Lung microvascular endothelial cell (primary cell): ENCODE measurements at regions not wholly inside any gene's neighbourhood (a gene's known extent, or its start where the extent isn't known, plus 50 kb on each side); places are given as distances from the start of the nearest gene placed in this dataset.
"Not testable (repeated sequence)": the region's sequence is repeated elsewhere in the genome, so short reads cannot be mapped to it uniquely, and the experiment has no call there.

Experiments
- DNase-seq, 2 donors: peaks; one replicate each; pipeline versions ENCODE4 v3.0.0 to v3.0.0-alpha.2; 2010; ENCODE audit warnings: low read depth in 2 of 2

DNA sequence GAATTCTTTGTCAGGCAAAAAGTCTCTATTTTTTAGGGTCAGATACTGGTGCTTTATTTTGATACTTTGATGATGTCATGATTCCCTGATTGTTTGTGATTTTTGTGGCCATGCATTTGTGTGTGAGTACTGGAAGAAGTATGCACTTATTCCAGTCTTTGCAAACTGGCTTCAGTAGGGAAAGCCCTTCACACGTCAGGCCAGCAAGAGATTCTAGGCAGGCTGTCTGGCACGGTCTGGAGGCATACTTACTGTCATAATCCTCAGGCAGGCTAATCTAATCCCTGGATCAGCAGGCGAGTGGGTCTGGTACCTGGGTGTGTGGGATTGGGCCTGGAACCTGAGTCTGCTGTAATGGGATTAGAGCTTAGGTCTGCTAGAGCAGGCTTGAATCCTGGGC, 391.8 kb upstream of the MMS22L start:
- DNase-seq, result no peak

DNA sequence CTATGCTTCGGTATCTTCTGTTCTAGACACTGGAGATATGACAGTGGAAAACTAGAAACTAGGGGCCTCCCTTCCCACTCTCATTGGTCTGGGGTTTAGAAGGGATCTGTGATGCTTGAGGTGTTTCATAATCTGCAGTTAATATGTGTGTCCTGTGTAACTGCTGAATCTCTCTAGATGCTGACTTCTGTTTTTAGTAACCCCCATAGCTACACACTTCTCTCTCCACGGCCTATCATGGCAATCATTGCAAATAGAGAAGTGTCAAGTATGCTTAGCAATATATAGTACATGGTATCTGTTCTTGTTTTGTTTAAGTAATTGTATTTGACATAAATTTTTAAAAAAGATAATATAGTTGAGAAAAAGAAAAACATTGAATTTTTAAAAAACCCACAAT, 394.6 kb upstream of the MMS22L start:
- no peak for DNase-seq

DNA sequence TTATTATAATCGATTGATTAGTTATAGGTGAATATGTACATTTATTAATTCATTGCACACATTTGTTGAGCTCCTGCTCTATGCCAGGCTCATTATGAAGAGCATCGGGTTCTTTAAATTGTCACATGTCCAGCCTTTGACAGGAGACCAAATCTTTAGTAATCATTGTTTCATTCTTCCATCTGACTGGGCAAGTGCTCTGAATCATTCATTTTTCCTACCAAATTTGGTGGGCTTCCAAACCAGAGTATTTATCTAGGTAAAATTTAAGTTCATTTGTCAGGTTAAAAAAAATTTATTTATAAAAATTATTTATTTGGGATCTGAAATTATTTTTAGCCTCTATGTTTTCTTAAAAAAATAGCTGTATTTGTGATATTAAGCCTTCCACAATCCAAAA, 404.9 kb upstream of the MMS22L start:
- DNase-seq, result no peak

DNA sequence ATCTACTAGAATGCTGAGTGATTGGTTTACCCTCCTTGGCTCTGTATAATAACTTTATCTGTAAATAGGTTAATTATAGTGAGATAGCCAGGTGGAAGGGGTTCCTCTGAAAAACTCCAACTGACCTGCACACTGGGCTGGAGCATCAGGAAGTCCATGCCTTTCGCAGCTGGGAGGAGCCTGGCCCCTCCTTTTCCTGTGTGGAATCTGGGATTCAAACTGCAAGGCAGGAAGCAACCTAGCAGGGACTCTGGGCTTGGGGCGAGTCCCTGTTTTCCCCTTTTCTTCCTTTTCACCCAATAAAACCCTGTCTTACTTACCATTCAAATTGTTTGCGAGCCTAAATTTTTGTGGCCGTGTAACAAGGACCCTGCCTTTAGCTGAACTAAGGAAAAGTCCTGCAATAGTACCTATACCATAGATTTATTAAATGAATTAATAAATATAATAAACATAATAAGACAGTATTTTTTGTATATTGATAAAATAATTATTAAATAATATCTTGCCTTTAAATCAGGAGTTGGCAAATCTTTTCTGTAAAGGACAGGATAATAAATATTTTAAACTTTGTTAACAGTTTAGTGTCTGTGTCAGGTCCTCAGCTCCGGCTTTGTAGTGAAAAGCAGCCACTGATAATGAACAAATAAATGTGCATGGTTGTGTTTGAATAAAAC, 406.2 kb upstream of the MMS22L start:
- DNase-seq, result no peak

DNA sequence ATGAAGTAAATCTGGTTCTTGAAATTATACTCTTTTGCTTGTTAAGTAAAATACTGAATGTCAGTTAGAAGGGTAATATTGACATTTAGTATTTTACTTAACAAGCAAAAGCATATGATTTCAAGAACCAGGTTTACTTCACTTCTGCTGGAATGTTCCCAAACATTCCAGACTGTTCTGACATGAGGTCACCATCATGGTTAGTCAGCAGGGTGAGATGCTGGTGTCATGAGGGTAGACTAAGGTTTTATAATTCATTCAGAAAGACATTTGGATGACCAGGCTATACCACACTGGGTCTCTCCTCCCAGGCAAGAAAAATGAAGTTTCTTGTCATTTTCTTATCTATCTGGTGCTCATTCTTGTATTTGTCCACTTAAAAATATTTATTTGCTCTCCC, 414.4 kb upstream of the MMS22L start:
- peak in 1 of 2 donors; percentile 13 for DNase-seq

DNA sequence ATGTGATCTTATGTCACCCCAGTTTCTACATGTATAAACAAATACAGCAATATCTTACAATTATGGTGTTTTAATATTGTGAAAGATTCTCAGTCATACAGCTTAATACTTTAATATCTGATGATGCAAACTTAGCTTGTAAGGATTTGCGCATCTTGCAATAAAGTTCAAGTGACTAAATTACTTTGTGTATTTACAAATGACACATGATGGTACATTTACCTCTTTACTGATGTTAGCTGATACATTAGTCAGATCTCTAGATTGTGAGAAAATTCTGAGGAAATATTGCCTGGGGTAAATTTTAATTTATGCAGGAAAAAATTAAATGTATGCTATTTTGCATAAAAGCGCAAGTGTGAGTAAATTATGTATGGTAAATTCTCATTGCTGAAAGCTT, 418.8 kb upstream of the MMS22L start:
- DNase-seq, result no peak

DNA sequence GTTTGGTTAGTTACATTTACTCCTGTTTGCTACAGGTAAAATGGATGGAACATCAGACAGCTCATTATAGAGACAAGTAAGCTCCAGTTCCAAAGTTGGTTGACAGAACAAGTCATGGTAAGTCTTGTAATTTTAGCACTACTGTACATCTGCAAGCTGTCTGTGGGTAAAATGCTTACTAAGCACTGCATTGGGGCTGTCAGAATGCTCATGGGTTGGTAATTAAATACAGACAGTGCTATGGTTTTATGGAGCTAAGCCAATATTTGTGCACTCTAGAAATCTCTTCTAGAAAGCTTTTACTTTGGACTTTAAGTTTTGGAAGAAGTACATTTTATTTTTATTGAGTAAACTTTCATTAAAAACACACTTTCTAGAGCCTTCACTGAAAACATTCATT, 419.2 kb upstream of the MMS22L start:
- no peak for DNase-seq

DNA sequence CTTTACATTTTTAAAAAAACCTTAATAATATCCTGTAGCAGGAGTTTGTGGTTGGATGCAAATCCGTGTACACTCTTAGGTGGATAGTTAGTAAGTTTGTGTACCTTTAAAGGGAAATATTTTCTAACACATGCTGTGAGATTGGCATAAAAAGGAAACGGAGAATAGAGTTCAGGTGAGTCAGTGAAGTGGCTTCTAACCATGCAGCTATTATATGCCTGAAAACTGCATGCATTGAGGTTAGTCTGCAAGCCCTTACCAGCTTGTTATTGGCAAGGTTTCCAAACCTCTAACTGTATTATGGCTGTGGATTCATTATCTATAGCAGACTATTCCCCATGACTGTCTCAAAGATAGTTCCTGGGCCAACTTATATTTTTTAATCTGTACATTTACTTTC, 420.6 kb upstream of the MMS22L start:
- DNase-seq, result no peak

DNA sequence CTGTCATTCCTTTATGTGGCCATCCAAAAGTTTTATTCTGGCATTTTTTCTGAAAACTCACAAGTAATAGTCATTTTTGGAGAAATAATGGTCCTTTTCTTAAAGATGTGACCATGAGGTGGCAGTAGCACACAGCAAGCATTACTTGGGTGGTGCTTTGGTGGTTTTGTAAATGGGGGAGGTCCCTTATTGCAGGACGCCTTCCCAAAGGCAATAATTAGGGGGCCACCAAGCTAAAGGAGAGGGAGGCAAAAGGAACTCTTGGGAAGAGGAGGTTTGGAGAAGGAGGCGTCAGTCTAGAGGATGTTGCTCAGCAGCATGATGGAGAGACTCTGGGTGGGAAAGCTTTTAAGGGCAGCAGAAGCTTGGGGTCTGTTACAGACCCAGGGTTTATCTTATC, 422.6 kb upstream of the MMS22L start:
- DNase-seq, result peak in 1 of 2 donors; percentile 7

DNA sequence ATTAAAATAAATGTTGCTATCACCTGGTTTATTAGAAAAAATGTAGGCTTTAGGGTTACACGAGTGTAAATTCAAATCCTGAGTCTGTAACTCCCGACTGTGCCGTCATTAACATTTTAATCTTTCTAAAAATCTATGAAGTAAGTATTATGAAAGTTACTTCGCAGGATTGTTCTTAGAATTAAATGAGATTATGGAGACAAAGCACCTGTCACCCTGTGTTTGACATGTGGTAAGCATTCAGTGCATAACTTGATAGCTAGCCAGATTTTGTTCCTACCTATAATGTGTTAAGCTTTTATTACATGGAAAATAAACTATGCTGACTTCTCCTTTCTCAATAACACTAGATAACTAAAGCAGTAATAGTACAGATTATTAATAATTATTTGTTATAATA, 429.7 kb upstream of the MMS22L start:
- no peak for DNase-seq

DNA sequence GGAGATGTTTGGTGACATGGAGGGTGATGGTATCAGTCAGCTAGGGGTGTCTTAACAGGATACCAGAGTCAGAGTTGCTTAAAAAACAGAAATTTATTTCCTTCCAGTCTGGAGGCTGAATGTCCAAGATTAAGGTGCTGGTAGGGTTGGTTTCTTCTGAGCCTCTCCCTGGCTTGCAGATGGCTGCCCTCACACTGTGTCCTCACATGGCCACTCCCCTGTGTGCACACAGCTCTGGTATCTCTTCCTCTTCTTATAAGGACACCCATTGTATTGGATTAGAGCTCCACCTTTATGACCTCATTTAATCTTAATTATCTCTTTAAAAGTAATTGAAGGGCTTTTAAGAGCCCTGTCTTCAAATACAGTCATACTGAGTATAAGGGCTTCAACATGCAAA, 431.8 kb upstream of the MMS22L start:
- DNase-seq, result no peak

DNA sequence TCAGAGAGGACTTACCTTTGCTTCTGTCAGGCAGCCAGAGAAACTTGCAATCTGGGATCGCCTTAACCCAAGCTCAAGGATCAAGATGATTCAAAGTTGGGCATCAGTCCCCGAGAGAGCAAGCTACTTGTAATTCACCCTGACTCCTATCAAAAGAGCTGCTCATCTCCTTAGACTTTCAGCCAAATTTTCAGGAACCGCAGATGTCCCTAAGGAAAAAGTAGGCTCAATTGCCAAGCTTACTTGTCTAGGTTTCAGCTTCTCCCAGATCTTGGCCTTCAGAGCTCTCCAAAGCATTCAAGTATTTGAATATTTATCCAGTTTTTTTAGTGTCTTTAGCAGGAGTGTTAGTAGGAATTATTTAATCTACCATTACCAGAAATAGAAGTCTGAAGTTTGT, 434.1 kb upstream of the MMS22L start:
- DNase-seq, result no peak

DNA sequence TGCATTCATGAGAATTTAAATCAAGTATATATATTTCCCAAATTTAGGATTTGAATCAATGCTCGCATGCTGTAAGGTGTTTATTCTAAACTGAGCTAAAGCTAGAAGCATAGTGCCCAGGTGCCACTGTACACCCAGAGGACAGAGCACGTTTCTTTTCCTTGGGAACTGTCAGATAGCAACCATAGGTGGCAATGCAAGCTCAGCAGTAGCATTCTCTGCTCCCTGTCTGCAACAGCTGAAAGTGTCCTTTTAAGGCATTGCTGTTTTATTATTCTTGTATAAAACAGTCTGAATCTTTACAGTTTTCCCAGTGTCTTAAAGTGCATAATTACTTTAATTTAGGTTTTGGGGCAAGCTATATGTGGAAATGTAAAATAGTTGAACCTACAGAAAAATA, 443.4 kb upstream of the MMS22L start:
- no peak for DNase-seq

DNA sequence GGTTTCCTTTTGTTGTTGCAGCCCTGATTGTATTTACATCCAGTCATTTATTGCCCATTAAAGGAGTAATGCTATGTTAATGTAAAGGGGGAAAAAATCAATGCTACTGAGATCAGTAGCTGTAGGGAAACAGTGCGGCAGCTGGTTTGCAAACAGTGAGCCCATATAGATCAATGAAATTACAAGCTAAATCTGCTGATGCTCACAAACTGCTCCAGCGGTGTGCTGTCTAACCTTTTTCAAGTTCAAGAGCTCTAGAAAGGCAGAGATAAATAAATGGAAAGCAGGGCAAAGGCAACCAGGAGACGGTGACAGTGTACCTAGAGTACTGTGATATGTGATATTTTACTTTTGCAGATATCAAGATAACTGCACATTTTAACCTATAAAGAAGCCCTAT, 449.0 kb upstream of the MMS22L start:
- DNase-seq, result no peak

DNA sequence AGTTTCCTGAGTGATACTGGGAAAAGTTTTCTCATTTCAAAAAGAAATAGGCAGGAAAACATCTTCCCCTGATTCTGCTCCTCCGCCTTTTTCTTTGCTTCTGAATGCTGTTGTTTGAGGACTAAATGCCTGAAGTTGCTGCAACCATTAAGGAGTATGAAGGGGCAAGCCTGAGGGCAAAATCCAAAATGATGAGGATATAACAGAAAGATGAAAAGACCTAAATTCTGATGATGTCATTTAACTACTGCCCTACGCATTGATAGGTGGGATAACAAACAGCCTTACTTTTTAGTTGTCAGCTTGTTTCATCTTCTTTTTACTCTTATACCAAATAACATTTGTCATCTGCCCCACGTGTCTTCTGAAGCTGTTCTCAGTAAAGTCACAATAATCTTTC, 474.6 kb upstream of the MMS22L start:
- DNase-seq, result no peak

DNA sequence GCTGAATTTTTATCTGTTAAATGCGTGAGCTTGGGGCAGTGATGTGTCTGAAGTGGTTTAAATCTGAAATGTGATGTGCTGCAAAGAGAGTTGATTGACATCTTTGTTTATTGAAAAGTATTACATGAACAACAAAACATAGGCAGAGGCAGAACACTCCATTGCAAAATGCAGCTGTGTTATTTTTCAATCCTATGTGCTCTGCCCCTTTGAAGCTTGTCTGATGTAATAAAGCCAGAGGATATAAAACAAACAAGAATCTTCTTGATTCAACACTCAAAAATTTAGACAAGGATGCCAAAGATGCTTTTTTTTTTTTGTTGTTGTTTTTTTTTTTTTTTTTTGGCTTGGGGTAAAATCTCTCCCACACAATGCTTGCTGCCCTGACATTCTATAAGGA, 482.4 kb upstream of the MMS22L start:
- DNase-seq, result no peak

DNA sequence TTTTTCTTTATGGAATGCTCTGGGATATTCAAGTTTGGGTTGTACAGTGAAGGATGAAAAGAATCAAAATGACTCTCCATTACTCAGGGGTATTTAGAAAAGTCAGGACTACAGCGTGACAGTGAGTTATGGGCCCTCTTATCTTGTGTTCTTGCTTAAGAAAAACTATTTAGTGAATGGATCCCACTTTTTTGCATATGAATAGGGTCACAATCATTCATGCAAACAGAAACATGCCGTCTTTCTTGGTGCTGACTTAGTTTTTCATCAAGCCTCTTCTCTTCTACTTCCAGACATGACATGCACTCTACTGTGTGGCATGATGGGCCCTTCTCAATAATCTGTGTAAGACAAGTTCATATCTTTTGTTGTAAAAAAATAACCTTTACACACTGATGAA, 488.4 kb upstream of the MMS22L start:
- DNase-seq, result no peak

DNA sequence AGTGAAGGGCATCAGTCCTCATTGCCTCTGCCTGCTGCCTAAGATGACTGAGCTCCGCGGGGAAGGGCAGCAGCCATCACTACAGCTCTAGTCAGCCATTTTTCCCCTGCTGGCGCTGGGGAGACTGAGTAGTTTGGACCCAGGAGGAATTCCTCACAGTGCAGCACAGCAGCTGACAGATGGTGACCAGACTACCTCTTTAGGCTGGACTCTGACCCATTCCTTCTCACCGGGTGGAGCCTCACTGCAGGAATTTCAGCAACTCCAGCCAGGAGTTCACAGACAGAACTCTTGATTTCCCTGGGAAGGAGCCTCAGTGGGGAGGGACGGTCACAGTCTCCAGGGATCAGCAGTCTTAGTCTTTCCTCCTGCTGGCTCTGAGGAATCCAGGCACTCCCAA, 492.0 kb upstream of the MMS22L start:
- DNase-seq, result no peak

DNA sequence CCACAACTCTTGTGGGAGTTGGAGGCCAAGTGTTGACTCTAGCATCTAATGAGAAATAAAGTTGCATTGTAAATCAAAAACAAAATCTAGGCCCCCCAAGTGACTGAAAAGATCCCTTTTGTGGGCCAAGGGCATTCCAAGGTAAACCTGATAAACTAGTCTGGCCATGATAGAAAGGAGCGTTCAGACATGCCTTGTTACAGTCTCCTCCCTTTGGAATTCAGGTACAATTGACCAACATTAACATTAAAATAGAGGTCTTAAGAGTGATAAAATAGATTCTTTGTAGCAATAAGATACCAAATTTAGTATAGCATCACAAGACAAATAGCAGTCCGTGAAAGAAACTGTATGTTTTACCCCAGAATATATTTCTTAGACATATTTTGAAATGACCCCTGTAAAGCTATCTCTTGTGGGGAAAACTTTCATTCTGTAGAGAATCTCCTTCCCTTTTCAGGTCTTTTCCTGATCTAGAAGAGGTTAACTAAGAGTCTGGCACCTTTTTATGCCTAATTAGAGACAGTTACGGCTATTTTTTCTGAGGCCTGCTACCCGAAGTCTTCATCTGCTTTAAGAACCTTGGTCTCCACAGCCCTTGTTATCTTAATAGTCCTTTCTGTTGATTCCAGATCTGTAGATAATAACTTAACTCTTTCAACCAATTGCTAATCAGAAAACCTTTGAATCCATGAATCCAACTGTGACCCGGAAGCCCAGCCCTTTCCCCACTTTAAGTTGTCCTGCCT, 495.4 kb upstream of the MMS22L start:
- DNase-seq, result no peak

DNA sequence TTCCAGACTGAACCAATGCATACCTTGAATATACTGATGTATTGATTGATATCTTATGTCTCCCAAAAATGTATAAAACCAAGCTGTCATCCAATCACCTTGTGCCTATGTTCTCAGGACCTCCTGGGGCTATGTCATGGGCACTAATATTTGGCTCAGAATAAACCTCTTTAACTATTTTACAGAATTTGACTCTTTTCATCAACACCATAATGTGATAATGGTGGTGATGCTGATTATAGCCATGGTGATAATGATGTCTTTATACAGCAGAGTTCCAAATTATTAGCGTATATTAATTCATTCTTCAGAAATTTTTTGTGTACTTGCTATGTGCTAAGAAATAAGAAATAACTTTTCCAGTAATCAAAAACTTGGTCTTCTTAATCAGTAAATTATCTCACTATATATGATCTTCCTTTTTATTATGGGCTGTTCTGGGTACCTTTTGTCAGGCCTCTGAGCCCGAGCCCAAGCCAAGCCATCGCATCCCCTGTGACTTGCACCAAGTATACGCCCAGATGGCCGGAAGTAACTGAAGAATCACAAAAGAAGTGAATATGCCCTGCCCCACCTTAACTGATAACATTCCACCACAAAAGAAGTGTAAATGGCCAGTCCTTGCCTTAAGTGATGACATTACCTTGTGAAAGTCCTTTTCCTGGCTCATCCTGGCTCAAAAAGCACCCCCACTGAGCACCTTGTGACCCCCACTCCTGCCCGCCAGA, 496.2 kb upstream of the MMS22L start:
- DNase-seq, result not testable (repeated sequence)

DNA sequence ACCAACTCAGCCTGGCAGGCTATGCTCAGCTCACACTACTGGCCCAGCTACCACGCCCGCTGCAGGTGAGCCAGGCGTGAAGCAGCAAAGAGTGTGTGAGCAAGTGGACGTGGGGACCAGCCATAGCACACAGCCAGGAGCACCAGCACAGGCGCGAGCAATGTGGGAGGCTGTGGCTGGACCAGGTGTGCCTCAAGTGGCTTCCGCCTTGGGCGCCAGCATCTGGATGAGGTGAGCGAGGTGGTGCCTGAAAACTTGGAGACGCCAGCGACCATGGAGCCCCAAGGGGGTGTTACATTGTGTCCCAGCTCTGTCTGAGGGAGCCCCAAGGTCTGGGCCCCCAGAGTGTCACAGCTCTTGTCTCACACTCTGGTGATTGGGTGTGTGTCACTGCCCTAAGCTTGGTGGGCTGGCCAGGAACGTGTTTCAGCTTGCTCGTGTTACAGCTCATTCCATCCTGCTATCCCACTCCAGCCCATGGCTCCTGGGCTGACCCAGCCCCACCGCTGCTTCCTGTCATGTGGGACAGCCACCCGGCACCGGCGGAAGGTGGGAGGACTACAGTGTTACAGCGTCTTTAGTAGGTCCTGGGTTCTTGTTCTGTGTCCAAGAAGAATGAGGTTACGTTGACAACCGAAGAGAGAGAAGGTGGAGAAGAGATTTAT, 508.0 kb upstream of the MMS22L start:
- no peak for DNase-seq

DNA sequence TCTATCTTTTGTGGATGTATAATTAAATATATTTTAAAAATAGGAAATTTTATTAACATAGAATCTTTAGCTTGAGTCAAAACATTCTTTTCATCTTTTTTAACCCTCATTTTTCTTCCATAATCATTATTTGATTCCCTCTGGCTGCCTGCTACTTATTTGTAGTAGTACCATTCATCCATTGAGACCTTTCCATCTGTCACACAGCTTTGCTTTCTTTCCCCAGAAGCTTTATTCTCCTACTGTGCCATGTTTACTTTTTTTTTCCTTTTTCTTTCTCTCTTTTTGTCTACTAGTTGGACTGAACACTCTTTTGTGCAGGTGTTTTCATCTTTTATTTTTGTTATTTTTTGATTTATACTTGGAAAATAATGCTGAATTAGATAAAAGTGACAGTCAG, 522.6 kb upstream of the MMS22L start:
- no peak for DNase-seq
